GM13976 (cell line): ENCODE measurements at regions not wholly inside any gene's neighbourhood (a gene's known extent, or its start where the extent isn't known, plus 50 kb on each side); places are given as distances from the start of the nearest gene placed in this dataset.

Experiments
- DNase-seq: peaks from one replicate; pipeline ENCODE4 v3.0.0; 2012; ENCODE audit warnings: low spot score
- in situ Hi-C: fragments of 300-500 bp; cut with MboI; formaldehyde crosslinking; loops from one replicate; pipeline ENCODE4 v1.12.0; 2022; ENCODE audit warnings: low sequenced_read_pairs, mixed read lengths, inconsistent platforms; ENCODE audit not compliant: unreplicated experiment
- TF ChIP-seq, protein P1 (sequence below): IDR thresholded peaks from 2 replicates; pipeline ENCODE4 v1.5.1; 2012; ENCODE audit warnings: borderline replicate concordance, mild to moderate bottlenecking; ENCODE audit not compliant: insufficient read depth; ENCODE audit errors: extremely low read depth, missing control alignments, control extremely low read depth

DNA sequence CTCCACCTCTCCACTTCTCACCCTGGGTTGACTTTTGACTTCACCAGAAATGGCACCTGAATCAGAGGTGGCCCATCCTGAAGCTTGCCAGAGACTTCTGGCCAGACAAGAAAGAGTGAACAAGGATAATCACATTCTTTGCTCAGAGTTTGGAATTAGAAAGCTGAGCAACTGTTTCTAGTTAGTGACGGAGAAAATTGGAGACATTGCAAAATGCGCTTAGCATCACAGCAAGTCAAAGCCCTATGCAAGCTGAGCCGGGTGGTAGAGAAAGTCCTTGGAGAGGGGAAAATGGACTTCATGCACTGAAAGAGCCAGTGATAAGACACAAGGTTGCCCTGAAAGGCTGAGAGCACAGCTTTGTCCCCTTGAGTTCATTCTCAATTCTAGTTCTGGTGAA is 161.8 kb downstream of the PAH start:
- TF ChIP-seq, protein P1, sequence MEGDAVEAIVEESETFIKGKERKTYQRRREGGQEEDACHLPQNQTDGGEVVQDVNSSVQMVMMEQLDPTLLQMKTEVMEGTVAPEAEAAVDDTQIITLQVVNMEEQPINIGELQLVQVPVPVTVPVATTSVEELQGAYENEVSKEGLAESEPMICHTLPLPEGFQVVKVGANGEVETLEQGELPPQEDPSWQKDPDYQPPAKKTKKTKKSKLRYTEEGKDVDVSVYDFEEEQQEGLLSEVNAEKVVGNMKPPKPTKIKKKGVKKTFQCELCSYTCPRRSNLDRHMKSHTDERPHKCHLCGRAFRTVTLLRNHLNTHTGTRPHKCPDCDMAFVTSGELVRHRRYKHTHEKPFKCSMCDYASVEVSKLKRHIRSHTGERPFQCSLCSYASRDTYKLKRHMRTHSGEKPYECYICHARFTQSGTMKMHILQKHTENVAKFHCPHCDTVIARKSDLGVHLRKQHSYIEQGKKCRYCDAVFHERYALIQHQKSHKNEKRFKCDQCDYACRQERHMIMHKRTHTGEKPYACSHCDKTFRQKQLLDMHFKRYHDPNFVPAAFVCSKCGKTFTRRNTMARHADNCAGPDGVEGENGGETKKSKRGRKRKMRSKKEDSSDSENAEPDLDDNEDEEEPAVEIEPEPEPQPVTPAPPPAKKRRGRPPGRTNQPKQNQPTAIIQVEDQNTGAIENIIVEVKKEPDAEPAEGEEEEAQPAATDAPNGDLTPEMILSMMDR, result no peak
- no peak for DNase-seq
- in situ Hi-C loops, result no loop called here

DNA sequence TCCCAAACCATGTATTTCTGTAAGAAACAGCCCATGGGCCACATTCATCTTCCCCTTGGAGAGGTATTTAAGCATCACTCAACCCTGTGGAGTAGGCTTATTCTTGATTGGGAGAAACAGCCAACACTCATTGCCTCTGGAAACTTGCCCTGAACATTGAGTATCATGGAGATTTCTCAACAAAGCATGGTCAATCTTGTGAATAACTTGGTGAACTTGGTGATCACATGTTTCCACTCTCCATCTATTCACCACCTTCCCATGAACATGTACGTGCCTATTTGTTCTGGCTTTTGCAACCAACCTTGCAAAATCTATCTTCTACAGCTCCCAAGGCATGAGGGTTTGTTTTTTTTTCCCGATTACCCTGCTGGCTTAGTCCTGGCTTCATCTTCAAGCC is 163.2 kb downstream of the PAH start:
- in situ Hi-C loops, result no loop called here
- DNase-seq, result no peak
- TF ChIP-seq, protein P1, result no peak

DNA sequence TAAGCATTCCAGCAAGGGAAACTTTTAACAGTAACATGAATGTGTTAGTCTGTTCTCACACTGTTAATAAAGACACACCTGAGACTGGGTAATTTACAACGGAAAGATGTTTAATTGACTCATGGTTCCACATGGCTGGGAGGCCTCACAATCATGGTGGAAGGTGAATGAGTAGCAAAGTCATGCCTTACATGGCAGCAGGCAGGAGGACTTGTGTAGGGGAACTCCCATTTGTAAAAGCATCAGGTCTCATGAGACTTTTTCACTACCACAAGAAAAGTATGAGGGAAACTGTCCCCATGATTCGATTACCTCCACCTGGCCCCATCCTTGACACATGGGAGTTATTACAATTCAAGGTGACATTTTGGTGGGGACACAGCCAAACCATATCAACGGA is 168.3 kb downstream of the PAH start:
- TF ChIP-seq, protein P1, result no peak
- DNase-seq, result no peak
- in situ Hi-C loops, result no loop called here

DNA sequence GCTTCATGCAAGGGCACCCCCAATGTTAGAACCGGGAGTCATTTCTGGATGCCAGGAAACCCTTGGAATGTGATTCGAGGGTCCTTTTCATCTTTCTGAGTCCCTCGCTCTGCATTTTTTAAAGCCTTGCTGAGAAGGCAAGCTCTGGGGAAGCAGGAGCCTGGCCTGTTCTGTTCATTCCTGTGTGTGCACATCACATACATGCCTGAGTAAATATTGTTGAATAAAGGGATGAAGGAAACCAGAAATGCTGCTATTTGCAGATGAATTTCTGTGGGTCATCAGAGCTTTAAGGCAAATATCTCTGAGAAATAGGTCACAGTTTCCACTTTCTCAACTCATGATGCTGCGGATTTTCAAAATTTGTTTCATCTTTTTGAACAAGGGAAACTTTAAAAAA is 170.1 kb downstream of the PAH start:
- in situ Hi-C loops, result no loop called here
- TF ChIP-seq, protein P1, result no peak
- DNase-seq, result no peak

DNA sequence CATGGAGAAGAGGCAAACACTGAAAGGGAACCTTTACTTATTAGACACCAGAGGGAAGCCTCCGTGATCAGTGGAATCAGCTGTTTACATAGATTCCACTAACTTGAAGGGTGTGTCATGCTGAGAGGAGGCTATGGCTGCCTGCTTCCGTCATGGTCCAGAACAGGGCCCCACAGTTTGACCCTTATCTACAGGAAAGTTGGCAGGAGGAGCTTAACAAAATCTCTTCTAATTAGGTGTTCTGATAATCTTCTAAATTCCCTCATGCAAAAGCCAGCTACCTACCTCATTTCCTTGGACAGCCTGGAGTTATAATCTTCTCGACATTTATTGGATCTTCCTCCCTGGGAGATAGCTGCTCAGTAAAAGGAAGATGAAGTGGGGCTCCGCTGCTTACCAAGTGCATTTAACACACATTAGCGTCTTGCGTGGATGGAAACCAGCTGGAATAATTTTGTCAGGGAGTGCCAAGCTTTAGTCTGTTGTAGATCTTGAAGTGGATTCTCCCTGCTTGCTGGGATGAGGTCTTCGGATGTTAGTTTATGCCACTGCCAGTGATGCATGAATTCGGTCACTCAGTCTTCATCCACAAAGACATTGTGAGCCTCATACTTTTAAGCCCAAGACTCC is 171.0 kb downstream of the PAH start:
- TF ChIP-seq, protein P1, result no peak
- in situ Hi-C loops, result no loop called here
- DNase-seq, result no peak

- TF ChIP-seq, protein P1, result no peak
- DNase-seq, result no peak
- in situ Hi-C loops, result no loop called here
Measured at GRCh38 chr12:102741196-102741595, 175.8 kb downstream of the PAH start.
